GM12891 (cell line): ENCODE measurements at regions not wholly inside any gene's neighbourhood (a gene's known extent, or its start where the extent isn't known, plus 50 kb on each side); places are given as distances from the start of the nearest gene placed in this dataset.

Experiments used
- DNase-seq: peaks from one replicate; pipeline ENCODE4 v3.0.0; 2011; ENCODE audit warnings: low spot score; ENCODE audit not compliant: insufficient read length
- FAIRE-seq: peaks from 2 replicates; lab custom pipeline; 2011; peaks lifted over from hg19 to GRCh38; lab: Jason Lieb, UNC
- PAX5 ChIP-seq: IDR thresholded peaks from 2 replicates; pipeline ENCODE4 v1.6.1; 2011; ENCODE audit warnings: low read length, moderate library complexity, mild to moderate bottlenecking; ENCODE audit not compliant: insufficient read depth, severe bottlenecking
- POLR2A ChIP-seq: IDR thresholded peaks from 2 replicates; pipeline ENCODE4 v1.6.1; 2011; ENCODE audit warnings: low read depth, low read length, control low read depth
- POLR2AphosphoS5 ChIP-seq: IDR thresholded peaks from 2 replicates; pipeline ENCODE4 v1.6.1; 2011; ENCODE audit warnings: low read depth, low read length, control low read depth
- POU2F2 ChIP-seq: IDR thresholded peaks from 2 replicates; pipeline ENCODE4 v1.6.1; 2011; ENCODE audit warnings: low read depth, mild to moderate bottlenecking, control low read depth, low read length, moderate library complexity
- SPI1 ChIP-seq: IDR thresholded peaks from 2 replicates; pipeline ENCODE4 v1.6.1; 2011; ENCODE audit warnings: low read depth, low read length, control low read depth
- TAF1 ChIP-seq: IDR thresholded peaks from 2 replicates; pipeline ENCODE4 v1.6.1; 2011; ENCODE audit warnings: low read depth, low read length, control low read depth

DNA sequence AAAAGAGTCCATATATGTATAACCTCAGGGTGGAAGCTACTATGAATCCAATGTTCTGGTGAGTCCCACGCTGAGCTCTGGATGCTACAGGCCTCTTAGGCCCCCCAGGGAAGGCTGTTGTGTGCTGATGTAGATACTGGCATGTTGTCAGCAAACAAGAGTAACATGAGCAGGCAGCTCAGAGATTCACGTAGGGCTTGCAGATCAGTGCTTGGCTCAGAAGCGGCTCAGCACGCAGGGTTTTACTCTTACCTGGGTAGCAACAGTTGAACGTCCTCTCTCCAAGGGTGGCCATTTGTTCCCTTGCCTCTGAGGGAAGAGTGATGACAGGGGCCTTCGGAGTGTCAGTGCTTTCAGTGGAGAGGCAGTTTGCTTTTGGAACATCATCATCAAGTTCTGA, 93.4 kb downstream of the ZFP64 start:
- no peak for DNase-seq
- no peak for TF ChIP-seq POLR2AphosphoS5
- TF ChIP-seq SPI1 = no peak
- TF ChIP-seq POU2F2 = no peak
- no peak for TF ChIP-seq POLR2A
- TF ChIP-seq PAX5 = no peak
- no peak for TF ChIP-seq TAF1
- no peak for FAIRE-seq

DNA sequence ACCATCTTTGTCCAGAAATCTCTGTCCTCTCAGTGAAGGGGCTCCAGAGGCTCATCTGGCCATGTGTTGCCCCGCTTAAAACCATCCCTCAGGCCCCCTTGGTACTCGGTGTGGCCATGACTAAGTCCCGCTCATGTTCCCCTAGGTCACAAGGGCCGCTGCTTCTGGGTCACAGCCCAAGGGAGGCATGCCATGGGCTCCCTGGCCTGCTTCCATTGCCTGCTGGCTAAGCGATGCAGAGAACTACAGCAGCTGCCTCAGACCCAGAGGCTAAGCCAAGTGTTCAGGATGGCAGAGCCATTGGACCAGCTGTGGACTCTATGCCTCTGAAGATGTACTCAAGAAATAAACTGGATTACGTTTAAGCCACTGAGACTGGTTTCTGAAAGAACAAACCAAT, 95.5 kb downstream of the ZFP64 start:
- FAIRE-seq (no peak), DNase-seq (no peak)
- no peak for TF ChIP-seq POLR2AphosphoS5
- no peak for TF ChIP-seq POU2F2
- no peak for TF ChIP-seq SPI1
- no peak for TF ChIP-seq POLR2A
- TF ChIP-seq TAF1 = no peak
- TF ChIP-seq PAX5 = no peak

DNA sequence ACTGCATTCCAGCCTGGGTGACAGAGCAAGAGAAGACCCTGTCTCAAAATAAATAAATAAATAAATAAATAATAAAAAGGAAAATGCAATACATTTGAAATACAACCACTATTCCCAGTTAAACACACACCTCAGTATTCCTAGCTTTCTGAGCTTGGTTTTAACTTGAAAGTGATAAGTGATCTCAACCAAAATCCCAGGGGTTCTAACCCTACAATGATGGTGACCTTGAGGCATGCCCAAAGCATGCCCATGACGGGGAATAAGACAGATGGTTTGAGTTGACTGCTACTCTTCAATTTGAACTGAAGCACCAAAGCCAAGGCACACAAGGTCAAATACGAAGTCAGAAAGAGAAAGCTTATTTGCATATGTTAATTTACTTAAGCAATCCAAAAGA, 96.9 kb downstream of the ZFP64 start:
- TF ChIP-seq SPI1 (no peak), POU2F2 (no peak)
- FAIRE-seq (no peak), DNase-seq (no peak)

DNA sequence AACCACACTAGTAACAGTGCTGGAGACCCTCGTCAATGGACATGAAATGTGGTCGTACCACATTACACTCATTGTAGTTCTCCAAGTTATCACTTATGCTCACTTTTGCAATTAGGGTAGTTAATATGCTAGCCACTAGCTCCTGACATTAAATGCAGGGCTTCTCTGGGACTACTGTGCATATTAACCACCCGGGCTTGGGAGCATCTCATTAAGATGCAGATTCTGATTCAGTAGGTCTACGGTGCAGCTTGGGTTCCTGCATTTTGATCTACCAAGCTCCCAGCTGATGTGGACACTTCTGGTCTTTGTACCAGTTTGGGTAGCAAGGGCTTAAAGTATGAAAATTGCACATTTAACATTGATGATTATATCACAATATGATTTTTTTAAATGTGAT, 98.0 kb downstream of the ZFP64 start:
- no peak for FAIRE-seq
- no peak for DNase-seq
- no peak for TF ChIP-seq POU2F2
- no peak for TF ChIP-seq PAX5
- TF ChIP-seq TAF1 = no peak
- TF ChIP-seq POLR2AphosphoS5 = no peak
- no peak for TF ChIP-seq POLR2A
- no peak for TF ChIP-seq SPI1

DNA sequence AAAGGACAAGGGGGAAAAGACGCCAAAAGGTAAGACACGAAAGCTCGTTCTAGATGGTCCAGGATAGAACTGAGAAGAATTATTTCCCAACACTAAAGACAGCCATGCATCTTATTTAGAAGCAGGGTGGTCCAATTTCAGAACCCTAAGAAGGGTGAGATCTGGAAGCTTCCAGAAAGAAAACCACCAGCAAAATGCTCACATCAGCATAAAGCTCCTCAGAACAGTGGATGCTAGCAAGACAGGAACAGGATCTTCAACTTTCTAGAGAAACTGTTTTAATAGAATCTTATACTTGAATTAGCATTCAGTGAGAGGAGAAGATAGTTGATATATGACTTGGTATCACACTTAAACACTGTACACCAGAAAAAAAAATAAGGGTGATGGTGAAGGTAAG, 101.5 kb downstream of the ZFP64 start:
- TF ChIP-seq SPI1 (no peak), POU2F2 (no peak), POLR2A (no peak), PAX5 (no peak), POLR2AphosphoS5 (no peak), TAF1 (no peak)
- FAIRE-seq (no peak), DNase-seq (no peak)

DNA sequence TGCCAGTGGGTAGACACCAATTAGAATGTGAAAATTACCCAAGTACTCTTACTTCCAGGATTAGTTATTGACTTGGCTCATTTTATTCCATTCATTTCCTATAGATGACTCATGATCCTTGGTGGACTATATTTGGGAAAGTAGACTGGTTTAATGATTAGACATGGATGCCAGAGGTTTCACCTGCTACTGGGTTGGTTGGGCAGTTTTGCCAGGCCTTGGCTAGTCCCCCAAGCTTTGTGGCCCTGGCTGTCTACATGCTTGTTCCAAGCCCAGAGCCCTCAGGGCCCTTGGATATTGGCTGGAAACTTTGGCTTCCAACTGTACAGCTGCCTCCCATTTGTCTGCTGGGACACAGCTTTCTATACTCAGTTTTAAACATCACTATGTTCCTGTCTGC, 104.1 kb downstream of the ZFP64 start:
- DNase-seq (no peak), FAIRE-seq (no peak)
- TF ChIP-seq POU2F2 (no peak), TAF1 (no peak)

DNA sequence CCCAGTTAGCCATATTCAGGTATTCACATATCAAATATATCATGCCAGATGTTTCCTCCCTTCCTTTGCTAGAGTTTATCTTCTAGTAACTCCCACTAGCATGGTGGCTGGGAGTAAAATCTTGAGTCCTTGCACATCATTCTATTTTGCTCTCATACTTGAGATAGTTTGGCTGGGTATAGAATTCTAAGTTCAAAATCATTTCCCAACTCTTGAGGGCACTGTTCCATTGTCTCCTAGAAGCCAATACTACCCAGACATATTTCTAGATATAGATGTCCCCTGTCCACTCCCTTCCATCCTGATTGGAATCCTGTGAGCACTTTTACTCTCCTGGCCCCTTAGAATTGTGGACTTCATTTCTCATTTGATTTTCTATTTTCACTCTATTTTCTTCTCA, 104.7 kb downstream of the ZFP64 start:
- TF ChIP-seq POLR2AphosphoS5 = no peak
- TF ChIP-seq PAX5 = no peak
- TF ChIP-seq POLR2A = no peak
- no peak for TF ChIP-seq TAF1
- TF ChIP-seq POU2F2 = no peak
- no peak for TF ChIP-seq SPI1
- FAIRE-seq (no peak), DNase-seq (no peak)

DNA sequence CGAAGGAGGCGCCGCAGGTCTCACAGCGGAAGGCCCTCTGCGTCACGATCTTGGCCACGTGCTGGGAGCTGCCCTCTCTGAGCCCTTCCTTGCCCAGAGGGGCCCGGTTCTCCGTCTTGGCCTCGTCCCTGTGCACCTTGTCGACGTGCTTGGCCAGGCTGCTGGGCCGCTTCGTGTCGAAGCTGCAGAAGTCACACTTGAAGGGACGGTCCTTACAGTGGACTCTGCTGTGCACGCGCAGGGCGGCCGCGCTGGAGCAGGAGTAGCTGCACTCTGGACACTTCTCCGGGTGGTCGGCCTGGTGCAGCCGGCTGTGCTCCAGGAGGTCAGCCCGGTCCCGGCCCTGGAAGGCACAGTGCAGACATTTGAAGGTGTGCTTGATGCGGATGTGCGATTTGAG, 106.9 kb downstream of the ZFP64 start:
- TF ChIP-seq POLR2A (no peak), TAF1 (no peak), SPI1 (no peak), POLR2AphosphoS5 (no peak), PAX5 (no peak), POU2F2 (no peak)
- FAIRE-seq (no peak), DNase-seq (no peak)

DNA sequence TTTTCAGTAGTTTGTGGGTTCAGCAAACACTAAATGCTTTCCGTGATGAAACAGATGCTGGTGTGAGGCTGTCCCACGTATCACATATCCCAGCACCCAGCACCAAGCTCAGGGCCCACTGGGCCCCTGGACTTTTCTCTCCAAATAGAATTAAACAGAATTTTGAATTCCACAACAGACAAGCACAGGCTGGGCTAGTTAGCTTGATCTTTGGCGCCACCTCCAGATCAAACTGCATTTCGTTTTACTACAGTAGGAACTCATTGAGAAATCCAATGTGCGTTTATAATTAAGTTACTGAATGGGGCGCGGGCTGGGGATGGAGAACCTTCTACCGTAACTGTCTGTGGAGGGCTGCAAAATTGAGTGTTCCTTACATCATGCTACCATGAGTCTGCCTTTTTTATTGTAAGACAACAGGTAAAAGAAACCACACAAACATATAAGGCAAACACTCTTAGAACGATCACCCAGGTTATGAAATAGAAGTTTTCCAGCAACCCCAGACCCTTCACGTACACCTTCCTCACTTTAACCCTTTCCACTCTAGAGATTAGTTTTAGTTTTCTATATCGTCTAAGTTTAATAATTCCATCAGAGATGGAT, 107.8 kb downstream of the ZFP64 start:
- TF ChIP-seq TAF1 (no peak), PAX5 (no peak), SPI1 (no peak), POLR2AphosphoS5 (no peak), POU2F2 (no peak), POLR2A (no peak)
- FAIRE-seq (no peak), DNase-seq (no peak)

DNA sequence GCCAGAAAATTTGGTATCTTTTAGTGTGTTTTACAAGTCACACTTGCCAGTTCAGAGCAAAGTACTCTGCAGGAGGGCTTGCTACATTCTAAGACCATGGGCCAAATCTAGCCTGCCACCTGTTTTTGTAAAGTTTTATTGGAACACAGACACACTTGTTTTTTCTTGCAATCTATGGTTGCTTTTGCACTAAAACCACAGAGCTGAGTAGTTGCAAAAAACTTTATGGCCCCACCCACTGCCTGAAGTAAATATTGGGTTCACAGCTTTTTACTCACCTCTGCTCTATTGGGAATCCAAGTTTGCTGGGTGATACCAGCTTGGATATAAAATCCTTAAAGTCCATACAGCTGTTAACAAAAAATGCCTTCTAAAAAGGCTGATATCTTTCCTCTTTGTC, 109.0 kb downstream of the ZFP64 start:
- TF ChIP-seq POLR2AphosphoS5 (no peak), TAF1 (no peak), PAX5 (no peak), SPI1 (no peak), POU2F2 (no peak), POLR2A (no peak)
- FAIRE-seq (no peak), DNase-seq (no peak)

DNA sequence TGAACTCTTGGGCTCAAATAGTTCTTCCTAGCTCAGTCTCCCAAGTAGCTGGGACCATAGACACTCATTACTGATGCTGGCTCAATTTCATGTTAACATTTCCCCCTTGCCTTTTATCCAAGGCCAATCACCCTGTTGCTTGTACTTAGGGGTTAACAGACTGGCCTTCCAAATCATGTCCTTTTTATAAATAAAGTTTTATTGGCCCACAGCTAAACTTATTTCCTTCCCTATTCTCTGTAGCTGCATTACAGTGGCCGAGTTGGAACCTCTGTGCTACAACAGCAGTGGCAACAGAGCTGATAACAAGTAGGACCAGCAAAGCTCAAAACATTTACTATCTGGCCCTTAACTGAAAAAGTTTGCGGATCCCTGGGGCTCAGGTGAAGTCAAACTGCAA, 109.8 kb downstream of the ZFP64 start:
- no peak for DNase-seq
- TF ChIP-seq PAX5 (no peak), TAF1 (no peak), POLR2A (no peak), POLR2AphosphoS5 (no peak), POU2F2 (no peak), SPI1 (no peak)
- FAIRE-seq = no peak
